ENCODE measurements at regions not wholly inside any gene's neighbourhood (a gene's known extent, or its start where the extent isn't known, plus 50 kb on each side); places are given as distances from the start of the nearest gene placed in this dataset.

- 91 to 95% methylated on average over 4 of the region's 4 CpGs for WGBS, 2 donors
- DNase-seq (no peak), ATAC-seq (no peak)
- no peaks in the 10 kb centered on the region for H3K9me3 ChIP-seq
- no peaks in the 10 kb centered on the region for H3K36me3 ChIP-seq
- intact Hi-C loops (cut with DNase I) = no loop called here
- H3K27me3 ChIP-seq = no peaks in the 10 kb centered on the region
- no peak for TF ChIP-seq CTCF (IDR thresholded peaks at IDR 0.05)
- H3K4me1 ChIP-seq = no peaks in the 10 kb centered on the region
- H3K4me3 ChIP-seq = no peak overlapping the region
- no peak overlapping the region for H3K27ac ChIP-seq
Observed at GRCh38 chr4:124536946-124537345, 175.6 kb downstream of the ANKRD50 start.

- intact Hi-C loops (cut with DNase I) = no loop called here
- no peaks in the 10 kb centered on the region for H3K27me3 ChIP-seq
- no peak overlapping the region for H3K4me3 ChIP-seq
- no peaks in the 10 kb centered on the region for H3K4me1 ChIP-seq
- H3K36me3 ChIP-seq = no peaks in the 10 kb centered on the region
- no peak for TF ChIP-seq CTCF (IDR thresholded peaks at IDR 0.05)
- ATAC-seq (no peak), DNase-seq (no peak)
- no peak overlapping the region for H3K27ac ChIP-seq
- no peaks in the 10 kb centered on the region for H3K9me3 ChIP-seq
Observed at GRCh38 chr4:124537971-124538370, 174.6 kb downstream of the ANKRD50 start.

DNA sequence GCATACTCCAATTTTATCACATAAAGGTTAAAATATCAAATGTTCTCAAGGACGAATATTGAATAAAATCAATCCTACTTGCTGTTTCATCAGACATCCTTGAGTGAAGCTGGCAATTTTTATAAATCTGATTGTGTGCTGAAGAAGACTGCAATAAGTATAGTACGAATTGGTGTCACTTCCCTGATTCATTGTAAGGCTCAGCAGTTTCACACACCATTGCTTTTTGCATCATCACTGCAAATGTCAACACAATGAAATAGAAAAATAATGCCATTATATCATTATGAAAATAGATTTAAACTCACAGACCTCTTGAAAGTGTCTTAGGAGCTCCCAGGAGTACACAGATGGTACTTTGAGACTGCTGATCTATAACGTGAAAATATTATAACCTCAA, 172.5 kb downstream of the ANKRD50 start:
- Histone ChIP-seq H3K36me3 (no peaks in the 10 kb centered on the region), H3K4me3 (no peak overlapping the region), H3K27me3 (no peaks in the 10 kb centered on the region), H3K4me1 (no peaks in the 10 kb centered on the region), H3K9me3 (no peaks in the 10 kb centered on the region), H3K27ac (no peak overlapping the region)
- ATAC-seq = no peak
- TF ChIP-seq CTCF (IDR thresholded peaks at IDR 0.05) = no peak
- WGBS, 2 donors = 92 to 97% methylated on average over 3 of the region's 3 CpGs
- DNase-seq = no peak
- intact Hi-C loops (cut with DNase I) = no loop called here

DNA sequence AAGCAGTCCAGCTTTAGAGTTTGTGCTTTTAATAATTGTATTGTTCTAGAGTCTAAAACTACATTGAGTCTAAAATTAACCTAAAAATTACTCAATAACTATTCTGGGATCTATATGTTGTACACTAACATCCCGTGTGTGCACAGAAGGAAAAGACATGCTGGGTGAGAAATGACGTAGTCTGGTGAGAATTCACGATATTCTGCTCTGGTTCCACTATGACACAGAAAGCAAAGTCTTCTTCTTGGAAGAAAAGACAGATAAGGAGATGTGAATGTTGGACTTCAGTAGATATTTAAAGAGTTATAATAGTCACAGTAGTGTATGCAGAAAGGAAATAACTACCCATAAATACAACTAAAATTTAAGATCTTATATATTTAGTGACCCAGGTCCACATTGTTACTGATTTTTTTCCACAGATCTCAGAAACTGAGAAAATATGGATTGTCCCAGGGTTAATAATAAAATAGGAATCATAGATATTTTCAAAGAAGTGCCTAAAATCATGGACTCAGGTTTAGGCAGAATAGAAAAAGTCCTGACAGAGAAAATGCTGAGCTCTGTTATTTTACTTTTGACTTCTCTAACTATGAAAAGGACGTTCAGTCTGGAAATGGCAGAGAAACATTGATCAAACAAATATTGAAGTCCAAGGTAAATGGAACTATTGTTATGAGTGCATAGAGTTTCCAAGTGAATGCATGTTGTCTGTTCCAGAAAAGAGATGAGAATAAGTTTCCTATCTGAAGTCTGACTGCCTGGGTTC, 170.7 kb downstream of the ANKRD50 start:
- WGBS, 2 donors = 63 to 86% methylated on average over 4 of the region's 4 CpGs
- Histone ChIP-seq H3K9me3 (no peaks in the 10 kb centered on the region), H3K4me3 (no peak overlapping the region), H3K27ac (no peak overlapping the region), H3K36me3 (no peaks in the 10 kb centered on the region), H3K4me1 (no peaks in the 10 kb centered on the region), H3K27me3 (no peaks in the 10 kb centered on the region)
- DNase-seq (no peak), ATAC-seq (no peak)
- no peak for TF ChIP-seq CTCF (IDR thresholded peaks at IDR 0.05)
- intact Hi-C loops (cut with DNase I) = no loop called here
